ENCODE measurements at regions not wholly inside any gene's neighbourhood (a gene's known extent, or its start where the extent isn't known, plus 50 kb on each side); places are given as distances from the start of the nearest gene placed in this dataset.
"Not testable (repeated sequence)": the region's sequence is repeated elsewhere in the genome, so short reads cannot be mapped to it uniquely, and the experiment has no call there.

- TF ChIP-seq ZBTB33 (IDR thresholded peaks at IDR 0.05) (no peak), RXRA (IDR thresholded peaks at IDR 0.05) (no peak), MAX (IDR thresholded peaks at IDR 0.05) (no peak), YY1 (IDR thresholded peaks at IDR 0.05) (no peak), TAF1 (conservative IDR thresholded peaks at IDR 0.05) (no peak), SP1 (IDR thresholded peaks at IDR 0.05) (no peak)
Observed at GRCh38 chr10:26365681-26366358, 72.3 kb upstream of the APBB1IP start (continued).

- not testable (repeated sequence) for H3K27ac ChIP-seq (ENCODE audit: low read depth in 1 of 2, low read length in 2 of 2); H3K9me3 ChIP-seq (ENCODE audit: control insufficient read depth in 4 of 4, low read length in 3 of 4); H3K4me3 ChIP-seq (ENCODE audit: low read depth in 1 of 3, low read length in 3 of 3); H3K4me1 ChIP-seq (ENCODE audit: control insufficient read depth in 4 of 4, insufficient read depth in 4 of 4, low read length in 3 of 4); DNase-seq (ENCODE audit: low spot score); H3K36me3 ChIP-seq (ENCODE audit: control insufficient read depth in 4 of 4, insufficient read depth in 3 of 4, low read depth in 1 of 4, low read length in 3 of 4); H3K9ac ChIP-seq (ENCODE audit: low read depth in 1 of 2, low read length in 2 of 2); H3K27me3 ChIP-seq (ENCODE audit: control insufficient read depth in 4 of 4, insufficient read depth in 4 of 4, low read length in 3 of 4)
- WGBS = 66% methylated on average over 8 of the region's 8 CpGs
Observed at GRCh38 chr10:26367035-26367434, 71.1 kb upstream of the APBB1IP start.

- Histone ChIP-seq H3K4me1 (ENCODE audit: control insufficient read depth in 4 of 4, insufficient read depth in 4 of 4, low read length in 3 of 4) (no peaks in the 10 kb centered on the region), H3K4me3 (ENCODE audit: low read depth in 1 of 3, low read length in 3 of 3) (no peak overlapping the region), H3K9ac (ENCODE audit: low read depth in 1 of 2, low read length in 2 of 2) (no peak overlapping the region), H3K9me3 (ENCODE audit: control insufficient read depth in 4 of 4, low read length in 3 of 4) (no peaks in the 10 kb centered on the region), H3K36me3 (ENCODE audit: control insufficient read depth in 4 of 4, insufficient read depth in 3 of 4, low read depth in 1 of 4, low read length in 3 of 4) (no peaks in the 10 kb centered on the region), H3K27me3 (ENCODE audit: control insufficient read depth in 4 of 4, insufficient read depth in 4 of 4, low read length in 3 of 4) (no peaks in the 10 kb centered on the region), H3K27ac (ENCODE audit: low read depth in 1 of 2, low read length in 2 of 2) (no peak overlapping the region)
- DNase-seq (ENCODE audit: low spot score) = peak; percentile 55
- TF ChIP-seq ZBTB33 (IDR thresholded peaks at IDR 0.05) = no peak
- no peak for TF ChIP-seq JUND (IDR thresholded peaks at IDR 0.05)
- no peak for TF ChIP-seq FOXA2 (IDR thresholded peaks at IDR 0.05)
- no peak for TF ChIP-seq HNF4A (conservative IDR thresholded peaks at IDR 0.05)
- TF ChIP-seq FOXA1 (IDR thresholded peaks at IDR 0.05) = no peak
- TF ChIP-seq REST (IDR thresholded peaks at IDR 0.05) = peak; percentile 100
- peak in 1 of 2 donors; percentile 40 for TF ChIP-seq RAD21 (IDR thresholded peaks at IDR 0.05)
- TF ChIP-seq YY1 (IDR thresholded peaks at IDR 0.05) = no peak
- TF ChIP-seq NR2F2 (IDR thresholded peaks at IDR 0.05) = no peak
- no peak for TF ChIP-seq HNF4G (IDR thresholded peaks at IDR 0.05)
- no peak for TF ChIP-seq GABPA (IDR thresholded peaks at IDR 0.05 in 1 of 2, conservative IDR thresholded peaks at IDR 0.05 in 1 of 2)
- no peak for TF ChIP-seq SP1 (IDR thresholded peaks at IDR 0.05)
- no peak for TF ChIP-seq RXRA (IDR thresholded peaks at IDR 0.05)
- WGBS = 13% methylated on average over 3 of the region's 3 CpGs
Observed at GRCh38 chr10:26367771-26368170, 70.4 kb upstream of the APBB1IP start.
